Right hindlimb (tissue), 1 donor: ENCODE measurements at regions not wholly inside any gene's neighbourhood (a gene's known extent, or its start where the extent isn't known, plus 50 kb on each side); places are given as distances from the start of the nearest gene placed in this dataset.

ENCODE experiments used
- DNase-seq: peaks from one replicate; pipeline ENCODE4 v3.0.0-alpha.2; 2018

GRCh38 chr14:22449600-22449905 is 139.5 kb downstream of the DAD1 start:
- no peak for DNase-seq

GRCh38 chr14:22448905-22449599 is 140.0 kb downstream of the DAD1 start:
- DNase-seq = no peak

- no peak for DNase-seq
Measured at GRCh38 chr14:22448035-22448904, 140.8 kb downstream of the DAD1 start.

- DNase-seq = no peak
Measured at GRCh38 chr14:22438742-22439141, 150.3 kb downstream of the DAD1 start.

GRCh38 chr14:22434901-22435550 is 154.0 kb downstream of the DAD1 start:
- no peak for DNase-seq

GRCh38 chr14:22434030-22434429 is 155.0 kb downstream of the DAD1 start:
- DNase-seq = no peak

GRCh38 chr14:22433069-22433468 is 156.0 kb downstream of the DAD1 start:
- DNase-seq = no peak

GRCh38 chr14:22432348-22432976 is 156.6 kb downstream of the DAD1 start:
- peak; percentile 71 for DNase-seq

GRCh38 chr14:22429546-22430294 is 159.3 kb downstream of the DAD1 start:
- DNase-seq = no peak

- no peak for DNase-seq
Measured at GRCh38 chr14:22428700-22429291, 160.2 kb downstream of the DAD1 start.

- DNase-seq = no peak
Measured at GRCh38 chr14:22427771-22428231, 161.2 kb downstream of the DAD1 start.

GRCh38 chr14:22426711-22427110 is 162.3 kb downstream of the DAD1 start:
- no peak for DNase-seq

GRCh38 chr14:22423958-22424357 is 165.1 kb downstream of the DAD1 start:
- no peak for DNase-seq

GRCh38 chr14:22422238-22422637 is 166.8 kb downstream of the DAD1 start:
- no peak for DNase-seq

GRCh38 chr14:22420598-22421186 is 168.3 kb downstream of the DAD1 start:
- no peak for DNase-seq

- DNase-seq = no peak
Measured at GRCh38 chr14:22419620-22420019, 169.4 kb downstream of the DAD1 start.

GRCh38 chr14:22418631-22419030 is 170.4 kb downstream of the DAD1 start:
- DNase-seq = no peak

GRCh38 chr14:22417914-22418313 is 171.1 kb downstream of the DAD1 start:
- DNase-seq = no peak

- DNase-seq = no peak
Measured at GRCh38 chr14:22416193-22416592, 172.8 kb downstream of the DAD1 start.

- no peak for DNase-seq
Measured at GRCh38 chr14:22415605-22415959, 173.4 kb downstream of the DAD1 start.

- DNase-seq = no peak
Measured at GRCh38 chr14:22414876-22415604, 174.0 kb downstream of the DAD1 start.
